GM23338 (cell line): ENCODE measurements at regions not wholly inside any gene's neighbourhood (a gene's known extent, or its start where the extent isn't known, plus 50 kb on each side); places are given as distances from the start of the nearest gene placed in this dataset.

ENCODE experiments used
- ATAC-seq: fragments of 200-7000 bp; cut with Tn5 transposase; 3 replicates; pipeline ENCODE4 v1.9.1; 2020
- DNase-seq: peaks from one replicate; pipeline ENCODE4 v3.0.0-alpha.2; 2015; ENCODE audit warnings: low spot score
- H2AFZ ChIP-seq: fragments of 200-600 bp; sonication (generic); 2 replicates; pipeline ENCODE4 v1.8.0; 2016; ENCODE audit warnings: antibody characterized with exemption, mild to moderate bottlenecking, moderate library complexity
- H3F3A ChIP-seq: fragments of 200-600 bp; sonication (generic); replicated peaks from 2 replicates; pipeline ENCODE4 v1.8.0; 2017; ENCODE audit warnings: antibody characterized with exemption, mixed run types, low read depth
- H3K27ac ChIP-seq: fragments of 200-600 bp; sonication (generic); 2 replicates; pipeline ENCODE4 v1.6.1; 2016; ENCODE audit warnings: low read depth
- H3K27me3 ChIP-seq: fragments of 200-600 bp; sonication (generic); 2 replicates; pipeline ENCODE4 v1.8.0; 2016; ENCODE audit warnings: mild to moderate bottlenecking, mixed run types, moderate library complexity; ENCODE audit not compliant: insufficient read depth
- H3K36me3 ChIP-seq: fragments of 200-600 bp; sonication (generic); 2 replicates; pipeline ENCODE4 v1.8.0; 2016; ENCODE audit warnings: mild to moderate bottlenecking; ENCODE audit not compliant: insufficient read depth
- H3K4me1 ChIP-seq: fragments of 200-600 bp; sonication (generic); 2 replicates; pipeline ENCODE4 v1.8.0; 2016; ENCODE audit warnings: mild to moderate bottlenecking, moderate library complexity; ENCODE audit not compliant: insufficient read depth
- H3K4me2 ChIP-seq: fragments of 200-600 bp; sonication (generic); 2 replicates; pipeline ENCODE4 v1.7.1; 2017; ENCODE audit warnings: mixed run types
- H3K4me3 ChIP-seq: fragments of 200-600 bp; sonication (generic); 2 replicates; pipeline ENCODE4 v1.6.1; 2016; ENCODE audit warnings: mixed run types
- H3K79me2 ChIP-seq: fragments of 200-600 bp; sonication (generic); replicated peaks from 2 replicates; pipeline ENCODE4 v1.8.0; 2017; ENCODE audit warnings: mild to moderate bottlenecking; ENCODE audit not compliant: insufficient read depth
- H3K9me2 ChIP-seq: fragments of 200-600 bp; sonication (generic); 2 replicates; pipeline ENCODE4 v1.8.0; 2017; ENCODE audit not compliant: insufficient read depth
- H4K20me1 ChIP-seq: fragments of 200-600 bp; sonication (generic); replicated peaks from 2 replicates; pipeline ENCODE4 v1.8.0; 2017; ENCODE audit warnings: mild to moderate bottlenecking; ENCODE audit not compliant: insufficient read depth
- H3K27ac Mint-ChIP-seq: 2 replicates; pipeline ENCODE4 v1.8.0; 2020; ENCODE audit warnings: inconsistent platforms, mild to moderate bottlenecking, moderate library complexity, mixed read lengths
- H3K27me3 Mint-ChIP-seq: 3 replicates; pipeline ENCODE4 v1.8.0; 2022; ENCODE audit warnings: low read depth, mild to moderate bottlenecking, moderate library complexity, mixed read lengths, inconsistent platforms; ENCODE audit not compliant: insufficient read depth, poor library complexity
- H3K36me3 Mint-ChIP-seq: 3 replicates; pipeline ENCODE4 v1.8.0; 2021; ENCODE audit warnings: low read depth, mild to moderate bottlenecking, inconsistent platforms, moderate library complexity, mixed read lengths
- H3K4me1 Mint-ChIP-seq: 3 replicates; pipeline ENCODE4 v1.8.0; 2020; ENCODE audit warnings: mild to moderate bottlenecking, inconsistent platforms, mixed read lengths
- H3K4me3 Mint-ChIP-seq: 3 replicates; pipeline ENCODE4 v1.8.0; 2021; ENCODE audit warnings: moderate library complexity, mild to moderate bottlenecking, inconsistent platforms, mixed read lengths
- H3K9me3 Mint-ChIP-seq: 3 replicates; pipeline ENCODE4 v1.8.0; 2020; ENCODE audit warnings: moderate library complexity, mild to moderate bottlenecking, inconsistent platforms, mixed read lengths
- CREB1 ChIP-seq: fragments of 250-450 bp; sonication (Bioruptor Pico); IDR thresholded peaks from 2 replicates; pipeline ENCODE4 v1.5.0; 2020; ENCODE audit warnings: low read depth, mild to moderate bottlenecking, moderate library complexity
- CTCF ChIP-seq, 2 experiments: fragments of 200-600 bp in 1 of 2; sonication (generic) in 1 of 2; conservative IDR thresholded peaks; 2 replicates each; pipeline versions ENCODE4 v1.5.1 to v1.6.1; 2016 to 2017; ENCODE audit warnings: antibody characterized with exemption in 2 of 2, low read depth in 2 of 2, mild to moderate bottlenecking in 2 of 2, moderate library complexity in 1 of 2
- ETS1 ChIP-seq: IDR thresholded peaks from 2 replicates; pipeline ENCODE4 v1.6.1; 2016; ENCODE audit warnings: antibody characterized with exemption
- EZH2 ChIP-seq: fragments of 200-600 bp; sonication (generic); IDR thresholded peaks from one replicate; pipeline ENCODE4 v1.8.0; 2017; ENCODE audit warnings: antibody characterized with exemption, mild to moderate bottlenecking, low read depth; ENCODE audit not compliant: unreplicated experiment
- EZH2phosphoT487 ChIP-seq: fragments of 200-600 bp; sonication (generic); IDR thresholded peaks from one replicate; pipeline ENCODE4 v1.8.1; 2018; ENCODE audit warnings: antibody characterized with exemption; ENCODE audit not compliant: unreplicated experiment
- JUNB ChIP-seq: IDR thresholded peaks from one replicate; pipeline ENCODE4 v1.6.1; 2016; ENCODE audit warnings: antibody characterized with exemption; ENCODE audit not compliant: unreplicated experiment
- NANOG ChIP-seq: IDR thresholded peaks from 2 replicates; pipeline ENCODE4 v1.6.1; 2016; ENCODE audit warnings: antibody characterized with exemption, borderline replicate concordance
- POLR2AphosphoS5 ChIP-seq: IDR thresholded peaks from 2 replicates; pipeline ENCODE4 v1.6.1; 2016; ENCODE audit warnings: antibody characterized with exemption, low read depth
- REST ChIP-seq: IDR thresholded peaks from one replicate; pipeline ENCODE4 v1.6.1; 2018; ENCODE audit warnings: antibody characterized with exemption; ENCODE audit not compliant: unreplicated experiment
- STAT1 ChIP-seq: IDR thresholded peaks from one replicate; pipeline ENCODE4 v1.6.1; 2016; ENCODE audit warnings: antibody characterized with exemption; ENCODE audit not compliant: unreplicated experiment
- ZNF114 ChIP-seq: fragments of 250-450 bp; sonication (Bioruptor Pico); IDR thresholded peaks from 2 replicates; pipeline ENCODE4 v1.5.0; 2020; ENCODE audit warnings: mild to moderate bottlenecking, moderate library complexity
- ZNF331 ChIP-seq: fragments of 250-450 bp; sonication (Bioruptor Pico); IDR thresholded peaks from 2 replicates; pipeline ENCODE4 v1.5.0; 2020; ENCODE audit warnings: low read depth, mild to moderate bottlenecking, moderate library complexity

DNA sequence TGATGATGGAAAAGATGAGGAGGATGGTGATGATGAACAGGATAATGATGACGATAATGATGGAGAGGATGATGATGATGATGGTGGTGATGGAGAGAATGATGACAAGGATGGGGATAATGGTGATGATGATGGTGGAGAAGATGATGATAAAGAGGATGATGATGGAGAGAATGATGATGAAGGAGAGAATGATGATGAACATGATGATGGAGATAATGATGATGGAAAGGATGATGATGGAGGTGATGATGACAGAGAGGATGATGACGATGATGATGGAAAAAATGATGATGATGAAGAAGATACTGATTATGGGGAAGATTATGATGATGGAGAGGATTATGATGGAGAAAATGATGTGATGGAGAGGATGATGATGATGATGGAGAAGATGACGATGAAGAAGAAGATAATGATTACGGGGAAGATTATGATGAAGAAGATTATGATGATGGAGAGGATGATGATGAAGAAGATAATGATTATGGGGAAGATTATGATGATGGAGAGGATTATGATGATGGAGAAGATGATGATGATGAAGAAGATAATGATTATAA, 204.1 kb downstream of the MATN1 start (continued):
- TF ChIP-seq EZH2phosphoT487 (no peak), EZH2 (no peak), ZNF114 (CRISPR knock-in tag) (no peak), STAT1 (no peak), CTCF (conservative IDR thresholded peaks at IDR 0.05; ENCODE audit: low read depth in 2 of 2) (no peak), NANOG (no peak)

DNA sequence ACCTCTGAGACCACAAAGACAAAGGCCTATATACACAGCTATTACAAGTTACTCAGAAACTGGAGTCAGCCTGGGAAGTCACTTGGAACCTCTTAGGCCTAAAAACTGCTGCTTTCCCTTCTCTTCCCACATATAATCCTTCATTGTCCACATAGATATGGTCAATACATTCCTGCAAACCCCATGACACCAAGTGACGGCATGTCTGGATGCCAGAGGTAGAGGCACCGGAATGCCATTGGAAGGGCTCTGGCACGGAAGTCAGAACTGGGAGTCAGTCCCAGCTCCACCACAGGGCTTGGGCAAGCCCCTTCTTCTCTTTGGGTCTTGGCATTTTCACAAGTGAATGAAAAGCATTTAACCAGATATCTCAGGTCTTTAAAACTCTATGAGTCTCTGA, 204.7 kb downstream of the MATN1 start:
- Mint-ChIP-seq H3K36me3 (no peaks in the 10 kb centered on the region), H3K27ac (no peak overlapping the region), H3K9me3 (no peaks in the 10 kb centered on the region; the same call in 2 of the 3 replicates), H3K4me1 (peaks cover 15% of the 10 kb centered on the region; the same call in 2 of the 3 replicates), H3K27me3 (peaks cover 2% of the 10 kb centered on the region), H3K4me3 (no peak overlapping the region)
- no peaks in the 10 kb centered on the region for H3K27me3 ChIP-seq
- no peak for DNase-seq
- no peak for ATAC-seq
- H3F3A ChIP-seq, result no peaks in the 10 kb centered on the region
- H3K79me2 ChIP-seq, result no peaks in the 10 kb centered on the region
- H3K4me3 ChIP-seq, result no peak overlapping the region
- H3K27ac ChIP-seq, result no peak overlapping the region
- no peak overlapping the region for H2AFZ ChIP-seq
- no peaks in the 10 kb centered on the region for H3K36me3 ChIP-seq
- no peaks in the 10 kb centered on the region for H4K20me1 ChIP-seq
- TF ChIP-seq REST (no peak), ZNF331 (CRISPR knock-in tag) (no peak), NANOG (no peak), JUNB (no peak), ETS1 (no peak), STAT1 (no peak), EZH2 (no peak), CREB1 (CRISPR knock-in tag) (no peak), ZNF114 (CRISPR knock-in tag) (no peak), POLR2AphosphoS5 (no peak), EZH2phosphoT487 (no peak)
- peaks cover 14% of the 10 kb centered on the region for H3K9me2 ChIP-seq
- H3K4me2 ChIP-seq, result no peak overlapping the region
- H3K4me1 ChIP-seq, result no peaks in the 10 kb centered on the region
